Fibroblast of lung (primary cell): ENCODE measurements at regions not wholly inside any gene's neighbourhood (a gene's known extent, or its start where the extent isn't known, plus 50 kb on each side); places are given as distances from the start of the nearest gene placed in this dataset.
"Not testable (repeated sequence)": the region's sequence is repeated elsewhere in the genome, so short reads cannot be mapped to it uniquely, and the experiment has no call there.

Experiments
- EZH2 ChIP-seq: IDR thresholded peaks from 2 replicates; pipeline ENCODE4 v1.5.1; 2012; ENCODE audit warnings: low read length, control low read depth, mild to moderate bottlenecking; ENCODE audit errors: missing control alignments
- TF ChIP-seq, protein P1 (sequence below), 2 donors: IDR thresholded peaks in 1 of 2; conservative IDR thresholded peaks in 1 of 2; 1 replicate in 1 of 2; 2 replicates in 1 of 2; pipeline ENCODE4 v1.5.1; 2011 to 2012; ENCODE audit warnings: low read length in 2 of 2, control low read depth in 1 of 2, inconsistent platforms in 1 of 2, low read depth in 1 of 2, mild to moderate bottlenecking in 1 of 2

DNA sequence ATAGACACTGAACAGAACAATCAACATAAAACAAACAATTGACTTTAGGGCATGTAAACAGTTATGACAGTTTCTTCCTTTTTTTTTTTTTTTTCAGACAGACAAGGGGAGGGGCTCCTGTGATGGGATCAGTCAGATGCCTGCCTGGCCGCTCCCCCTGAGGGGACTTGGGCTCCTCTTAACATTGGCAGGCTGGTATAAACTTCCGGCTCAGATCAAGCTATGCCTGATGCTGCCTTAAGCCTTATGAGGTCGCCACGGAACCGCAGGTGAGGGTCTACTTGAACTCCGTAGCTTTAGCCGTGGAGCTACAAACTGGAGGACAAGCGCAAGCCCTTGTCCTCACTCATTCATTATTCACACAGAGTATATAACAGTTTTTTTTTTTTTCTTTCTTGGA, 115.8 kb downstream of the UNC93B1 start:
- TF ChIP-seq, protein P1, sequence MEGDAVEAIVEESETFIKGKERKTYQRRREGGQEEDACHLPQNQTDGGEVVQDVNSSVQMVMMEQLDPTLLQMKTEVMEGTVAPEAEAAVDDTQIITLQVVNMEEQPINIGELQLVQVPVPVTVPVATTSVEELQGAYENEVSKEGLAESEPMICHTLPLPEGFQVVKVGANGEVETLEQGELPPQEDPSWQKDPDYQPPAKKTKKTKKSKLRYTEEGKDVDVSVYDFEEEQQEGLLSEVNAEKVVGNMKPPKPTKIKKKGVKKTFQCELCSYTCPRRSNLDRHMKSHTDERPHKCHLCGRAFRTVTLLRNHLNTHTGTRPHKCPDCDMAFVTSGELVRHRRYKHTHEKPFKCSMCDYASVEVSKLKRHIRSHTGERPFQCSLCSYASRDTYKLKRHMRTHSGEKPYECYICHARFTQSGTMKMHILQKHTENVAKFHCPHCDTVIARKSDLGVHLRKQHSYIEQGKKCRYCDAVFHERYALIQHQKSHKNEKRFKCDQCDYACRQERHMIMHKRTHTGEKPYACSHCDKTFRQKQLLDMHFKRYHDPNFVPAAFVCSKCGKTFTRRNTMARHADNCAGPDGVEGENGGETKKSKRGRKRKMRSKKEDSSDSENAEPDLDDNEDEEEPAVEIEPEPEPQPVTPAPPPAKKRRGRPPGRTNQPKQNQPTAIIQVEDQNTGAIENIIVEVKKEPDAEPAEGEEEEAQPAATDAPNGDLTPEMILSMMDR (conservative IDR thresholded peaks at IDR 0.05 in 1 of 2, IDR thresholded peaks at IDR 0.05 in 1 of 2; ENCODE audit: low read depth in 1 of 2, low read length in 2 of 2): not testable (repeated sequence)
- not testable (repeated sequence) for TF ChIP-seq EZH2
